Astrocyte (in vitro differentiated cells and primary cell): ENCODE measurements at regions not wholly inside any gene's neighbourhood (a gene's known extent, or its start where the extent isn't known, plus 50 kb on each side); places are given as distances from the start of the nearest gene placed in this dataset.

Experiments
- DNase-seq: peaks from one replicate; pipeline ENCODE4 v3.0.0-alpha.2; 2010; ENCODE audit warnings: low read depth
- FAIRE-seq: peaks from 2 replicates; lab custom pipeline; 2011; peaks lifted over from hg19 to GRCh38; lab: Jason Lieb, UNC
- H2AFZ ChIP-seq: 2 replicates; pipeline ENCODE4 v1.6.0; 2012; ENCODE audit warnings: low read depth, low read length, inconsistent platforms
- H3K27ac ChIP-seq: 2 replicates; pipeline ENCODE4 v1.5.1; 2011; ENCODE audit warnings: low read depth, low read length, inconsistent platforms
- H3K27me3 ChIP-seq: 2 replicates; pipeline ENCODE4 v1.6.0; 2011; ENCODE audit warnings: low read length, inconsistent platforms; ENCODE audit not compliant: insufficient read depth
- H3K36me3 ChIP-seq: 2 replicates; pipeline ENCODE4 v1.5.1; 2011; ENCODE audit warnings: low read length, inconsistent platforms; ENCODE audit not compliant: insufficient read depth
- H3K4me1 ChIP-seq: 2 replicates; pipeline ENCODE4 v1.5.1; 2011; ENCODE audit warnings: low read length, inconsistent platforms; ENCODE audit not compliant: insufficient read depth
- H3K4me2 ChIP-seq: 2 replicates; pipeline ENCODE4 v1.6.0; 2012; ENCODE audit warnings: low read length, inconsistent platforms
- H3K4me3 ChIP-seq: 2 replicates; pipeline ENCODE4 v1.5.1; 2011; ENCODE audit warnings: low read depth, mild to moderate bottlenecking, low read length, inconsistent platforms; ENCODE audit not compliant: insufficient read depth
- H3K79me2 ChIP-seq: 2 replicates; pipeline ENCODE4 v1.6.0; 2012; ENCODE audit warnings: mild to moderate bottlenecking, low read length, inconsistent platforms; ENCODE audit not compliant: insufficient read depth
- H3K9ac ChIP-seq: 2 replicates; pipeline ENCODE4 v1.6.0; 2012; ENCODE audit warnings: mild to moderate bottlenecking, low read length, inconsistent platforms
- H3K9me3 ChIP-seq: 2 replicates; pipeline ENCODE4 v1.5.1; 2012; ENCODE audit warnings: low read depth, mild to moderate bottlenecking, low read length, inconsistent platforms; ENCODE audit not compliant: insufficient read depth
- H4K20me1 ChIP-seq: 2 replicates; pipeline ENCODE4 v1.6.0; 2012; ENCODE audit warnings: low read length, inconsistent platforms; ENCODE audit not compliant: insufficient read depth
- H3K27ac Mint-ChIP-seq: one replicate; pipeline ENCODE4 v1.8.0; 2021; ENCODE audit warnings: mild to moderate bottlenecking, mixed read lengths; ENCODE audit not compliant: unreplicated experiment
- H3K27me3 Mint-ChIP-seq: one replicate; pipeline ENCODE4 v1.8.0; 2021; ENCODE audit warnings: low read depth, mixed read lengths; ENCODE audit not compliant: unreplicated experiment
- H3K36me3 Mint-ChIP-seq: one replicate; pipeline ENCODE4 v1.8.0; 2021; ENCODE audit warnings: low read depth, mixed read lengths; ENCODE audit not compliant: unreplicated experiment
- H3K4me1 Mint-ChIP-seq: one replicate; pipeline ENCODE4 v1.8.0; 2021; ENCODE audit warnings: low read depth, mixed read lengths; ENCODE audit not compliant: unreplicated experiment
- H3K4me3 Mint-ChIP-seq: one replicate; pipeline ENCODE4 v1.8.0; 2021; ENCODE audit warnings: mild to moderate bottlenecking, moderate library complexity, mixed read lengths; ENCODE audit not compliant: unreplicated experiment
- H3K9me3 Mint-ChIP-seq: one replicate; pipeline ENCODE4 v1.8.0; 2021; ENCODE audit warnings: mild to moderate bottlenecking, mixed read lengths; ENCODE audit not compliant: unreplicated experiment
- CTCF ChIP-seq: IDR thresholded peaks from 2 replicates; pipeline ENCODE4 v1.5.1; 2011; ENCODE audit warnings: low read depth, mild to moderate bottlenecking, inconsistent platforms, low read length, moderate library complexity; ENCODE audit not compliant: insufficient read depth
- EZH2 ChIP-seq: IDR thresholded peaks from 2 replicates; pipeline ENCODE4 v1.6.1; 2012; ENCODE audit warnings: mild to moderate bottlenecking, low read length, inconsistent platforms; ENCODE audit not compliant: insufficient read depth

DNA sequence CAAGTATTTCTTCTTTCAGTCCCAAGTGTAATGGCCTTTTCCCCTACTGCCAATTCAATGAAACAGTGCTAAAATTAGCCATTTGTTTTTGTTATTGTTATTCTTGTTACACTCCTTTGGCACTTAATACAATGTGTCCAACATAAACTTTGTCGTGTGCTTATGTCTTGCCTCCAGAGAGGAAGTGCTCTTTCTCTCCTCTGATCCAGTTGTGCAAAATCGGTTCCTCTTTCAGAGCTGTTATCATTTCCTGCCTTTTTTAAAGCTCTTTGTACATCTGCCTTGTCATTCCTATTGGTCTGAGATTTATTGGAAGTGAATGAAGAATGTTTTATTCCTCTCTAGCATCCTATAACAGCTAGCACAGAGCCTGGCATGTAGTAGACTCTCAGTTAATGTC lies 623.2 kb upstream of the ID2 start:
- no peak for DNase-seq
- no peaks in the 10 kb centered on the region for H3K36me3 ChIP-seq

DNA sequence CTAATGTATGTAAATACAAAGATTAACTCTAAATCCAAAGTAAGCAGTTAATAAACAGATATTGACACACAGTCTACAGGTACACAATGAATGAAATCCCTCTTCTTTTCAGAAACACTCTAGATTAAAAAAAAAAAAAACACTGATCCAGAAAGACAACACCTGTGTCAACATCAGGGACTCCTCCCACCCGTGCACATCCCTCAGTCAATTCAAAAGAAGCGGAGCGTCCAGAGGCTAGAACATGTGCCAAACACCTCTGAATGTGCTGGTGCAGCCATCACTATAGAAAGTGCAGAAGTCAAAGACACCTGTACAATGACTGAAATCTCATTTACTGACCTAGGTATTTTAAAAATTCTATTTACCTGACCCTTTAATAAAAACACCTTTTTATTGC lies 622.6 kb upstream of the ID2 start:
- Mint-ChIP-seq H3K27me3 (peaks cover 4% of the 10 kb centered on the region), H3K27ac (no peak overlapping the region), H3K4me1 (no peaks in the 10 kb centered on the region), H3K36me3 (no peaks in the 10 kb centered on the region), H3K4me3 (no peak overlapping the region), H3K9me3 (peaks cover 2% of the 10 kb centered on the region)
- Histone ChIP-seq H3K79me2 (no peaks in the 10 kb centered on the region), H3K9ac (no peak overlapping the region), H4K20me1 (no peaks in the 10 kb centered on the region), H3K36me3 (no peaks in the 10 kb centered on the region), H3K27me3 (no peaks in the 10 kb centered on the region), H2AFZ (no peak overlapping the region), H3K4me2 (no peak overlapping the region), H3K4me3 (no peak overlapping the region), H3K9me3 (no peaks in the 10 kb centered on the region), H3K27ac (no peak overlapping the region), H3K4me1 (no peaks in the 10 kb centered on the region)
- no peak for DNase-seq
- TF ChIP-seq EZH2 (no peak), CTCF (no peak)
- FAIRE-seq: no peak

More for the DNA sequence above, 623.2 kb upstream of the ID2 start:
- TF ChIP-seq CTCF (no peak), EZH2 (no peak)
- Mint-ChIP-seq H3K27ac (no peak overlapping the region), H3K4me3 (no peak overlapping the region), H3K9me3 (no peaks in the 10 kb centered on the region), H3K4me1 (no peaks in the 10 kb centered on the region), H3K27me3 (peaks cover 4% of the 10 kb centered on the region), H3K36me3 (no peaks in the 10 kb centered on the region)
- no peaks in the 10 kb centered on the region for H3K27me3 ChIP-seq
- H3K4me1 ChIP-seq: no peaks in the 10 kb centered on the region
- FAIRE-seq: no peak
- no peaks in the 10 kb centered on the region for H3K79me2 ChIP-seq
- H3K4me2 ChIP-seq: no peak overlapping the region
- no peaks in the 10 kb centered on the region for H3K9me3 ChIP-seq
- no peak overlapping the region for H3K27ac ChIP-seq
- no peak overlapping the region for H3K4me3 ChIP-seq
- H2AFZ ChIP-seq: no peak overlapping the region
- no peak overlapping the region for H3K9ac ChIP-seq
- H4K20me1 ChIP-seq: no peaks in the 10 kb centered on the region

DNA sequence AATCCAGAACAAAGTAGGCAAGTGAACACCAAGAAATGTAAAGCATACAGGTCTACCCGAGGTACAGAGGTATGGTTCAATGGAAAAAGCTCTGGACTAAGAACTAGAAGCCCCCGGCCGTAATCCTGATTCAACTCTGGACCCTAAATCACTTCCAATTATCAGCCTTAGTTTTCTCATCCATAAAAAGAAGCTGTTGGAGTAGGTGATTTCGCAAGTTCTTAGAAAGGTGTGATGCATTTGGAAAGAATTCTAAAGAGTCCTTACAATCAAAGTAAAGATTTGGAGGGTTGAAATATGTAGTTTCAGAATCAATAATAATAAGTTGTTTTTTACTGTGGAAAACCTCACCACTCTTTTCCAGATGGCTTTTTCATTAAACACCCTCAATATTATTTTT lies 622.1 kb upstream of the ID2 start:
- Histone ChIP-seq H3K9ac (no peak overlapping the region), H3K79me2 (no peaks in the 10 kb centered on the region), H3K4me2 (no peak overlapping the region), H3K9me3 (no peaks in the 10 kb centered on the region), H2AFZ (no peak overlapping the region), H3K36me3 (no peaks in the 10 kb centered on the region), H4K20me1 (no peaks in the 10 kb centered on the region), H3K4me1 (no peaks in the 10 kb centered on the region), H3K27ac (no peak overlapping the region), H3K27me3 (no peaks in the 10 kb centered on the region), H3K4me3 (no peak overlapping the region)
- no peak overlapping the region for H3K4me3 Mint-ChIP-seq
- H3K27me3 Mint-ChIP-seq: peaks cover 4% of the 10 kb centered on the region
- no peak for TF ChIP-seq EZH2
- no peak for TF ChIP-seq CTCF
- no peak for DNase-seq
- FAIRE-seq: no peak
- H3K36me3 Mint-ChIP-seq: no peaks in the 10 kb centered on the region
- H3K9me3 Mint-ChIP-seq: peaks cover 7% of the 10 kb centered on the region
- H3K27ac Mint-ChIP-seq: no peak overlapping the region
- no peaks in the 10 kb centered on the region for H3K4me1 Mint-ChIP-seq
